Lower lobe of right lung (tissue), 2 donors: ENCODE measurements at regions not wholly inside any gene's neighbourhood (a gene's known extent, or its start where the extent isn't known, plus 50 kb on each side); places are given as distances from the start of the nearest gene placed in this dataset.
"Not testable (repeated sequence)": the region's sequence is repeated elsewhere in the genome, so short reads cannot be mapped to it uniquely, and the experiment has no call there.

ENCODE experiments used
- ATAC-seq, 2 donors: fragments of 200-7000 bp; cut with Tn5 transposase; one replicate each; pipeline ENCODE4 v1.9.1; 2020 to 2022; ENCODE audit warnings: mild to moderate bottlenecking in 2 of 2, moderate library complexity in 2 of 2
- DNase-seq: peaks from one replicate; pipeline ENCODE4 v3.0.0-alpha.2; 2020
- H3K27ac ChIP-seq: fragments of 200-600 bp; one replicate; pipeline ENCODE4 v1.8.0; 2022
- H3K27me3 ChIP-seq: fragments of 200-600 bp; one replicate; pipeline ENCODE4 v1.8.0; 2022; ENCODE audit warnings: low read depth
- H3K36me3 ChIP-seq: fragments of 200-600 bp; one replicate; pipeline ENCODE4 v1.8.0; 2022; ENCODE audit warnings: mild to moderate bottlenecking
- H3K4me1 ChIP-seq: fragments of 200-600 bp; one replicate; pipeline ENCODE4 v1.8.0; 2022
- H3K4me3 ChIP-seq: fragments of 200-600 bp; one replicate; pipeline ENCODE4 v1.8.0; 2022; ENCODE audit warnings: mild to moderate bottlenecking
- H3K9me3 ChIP-seq: fragments of 200-600 bp; one replicate; pipeline ENCODE4 v1.8.0; 2022
- intact Hi-C: fragments of 100-400 bp; cut with DNase I; formaldehyde crosslinking; loops from one replicate; pipeline ENCODE4 v1.11.0; 2022
- TF ChIP-seq, protein P1 (sequence below): fragments of 200-600 bp; IDR thresholded peaks from one replicate; pipeline ENCODE4 v1.8.0; 2022; ENCODE audit warnings: antibody characterized with exemption, mild to moderate bottlenecking
- donor health status: DM: no; HTN: yes; CAD: no; lungs with severe emphysema.

- no peak overlapping the region for H3K27ac ChIP-seq
- TF ChIP-seq, protein P1, sequence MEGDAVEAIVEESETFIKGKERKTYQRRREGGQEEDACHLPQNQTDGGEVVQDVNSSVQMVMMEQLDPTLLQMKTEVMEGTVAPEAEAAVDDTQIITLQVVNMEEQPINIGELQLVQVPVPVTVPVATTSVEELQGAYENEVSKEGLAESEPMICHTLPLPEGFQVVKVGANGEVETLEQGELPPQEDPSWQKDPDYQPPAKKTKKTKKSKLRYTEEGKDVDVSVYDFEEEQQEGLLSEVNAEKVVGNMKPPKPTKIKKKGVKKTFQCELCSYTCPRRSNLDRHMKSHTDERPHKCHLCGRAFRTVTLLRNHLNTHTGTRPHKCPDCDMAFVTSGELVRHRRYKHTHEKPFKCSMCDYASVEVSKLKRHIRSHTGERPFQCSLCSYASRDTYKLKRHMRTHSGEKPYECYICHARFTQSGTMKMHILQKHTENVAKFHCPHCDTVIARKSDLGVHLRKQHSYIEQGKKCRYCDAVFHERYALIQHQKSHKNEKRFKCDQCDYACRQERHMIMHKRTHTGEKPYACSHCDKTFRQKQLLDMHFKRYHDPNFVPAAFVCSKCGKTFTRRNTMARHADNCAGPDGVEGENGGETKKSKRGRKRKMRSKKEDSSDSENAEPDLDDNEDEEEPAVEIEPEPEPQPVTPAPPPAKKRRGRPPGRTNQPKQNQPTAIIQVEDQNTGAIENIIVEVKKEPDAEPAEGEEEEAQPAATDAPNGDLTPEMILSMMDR: no peak
- H3K4me1 ChIP-seq: no peaks in the 10 kb centered on the region
- H3K9me3 ChIP-seq: no peaks in the 10 kb centered on the region
- H3K36me3 ChIP-seq: no peaks in the 10 kb centered on the region
- DNase-seq: no peak
- H3K4me3 ChIP-seq: no peak overlapping the region
- no peaks in the 10 kb centered on the region for H3K27me3 ChIP-seq
- ATAC-seq: no peak
- intact Hi-C loops: no loop called here
These were observed 110.4 kb upstream of the EXOC2 start for GRCh38 chr6:803191-803977.

DNA sequence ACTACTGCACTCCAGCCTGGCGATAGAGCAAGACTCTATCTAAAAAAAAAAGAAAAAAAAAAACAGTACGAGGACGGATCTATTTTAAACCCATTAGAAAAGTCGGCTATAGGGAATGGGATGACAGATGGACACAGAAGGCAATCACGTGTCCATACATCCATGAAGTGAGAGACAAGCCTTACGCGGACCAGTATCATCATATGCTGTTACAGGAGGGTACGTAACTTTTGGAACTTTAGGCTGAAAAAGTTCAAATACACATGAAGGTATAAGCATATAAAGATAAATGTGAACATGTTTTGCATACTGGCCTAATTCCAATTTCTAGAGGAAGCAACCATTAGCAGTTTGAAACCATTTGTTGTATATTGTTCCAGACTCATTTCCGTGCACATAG lies 109.8 kb upstream of the EXOC2 start:
- Histone ChIP-seq H3K27ac (no peak overlapping the region), H3K4me3 (no peak overlapping the region), H3K27me3 (no peaks in the 10 kb centered on the region), H3K9me3 (no peaks in the 10 kb centered on the region), H3K36me3 (no peaks in the 10 kb centered on the region), H3K4me1 (no peaks in the 10 kb centered on the region)
- DNase-seq: no peak
- TF ChIP-seq, protein P1: no peak
- intact Hi-C loops: no loop called here
- ATAC-seq: no peak

- H3K27me3 ChIP-seq, DNase-seq, intact Hi-C loops, H3K4me3 ChIP-seq, H3K9me3 ChIP-seq, H3K4me1 ChIP-seq, H3K36me3 ChIP-seq, H3K27ac ChIP-seq, ATAC-seq: not testable (repeated sequence)
These were observed 109.3 kb upstream of the EXOC2 start for GRCh38 chr6:802223-802622.

GRCh38 chr6:799769-800168 lies 106.8 kb upstream of the EXOC2 start:
- Histone ChIP-seq H3K27ac (no peak overlapping the region), H3K4me3 (no peak overlapping the region), H3K36me3 (no peaks in the 10 kb centered on the region), H3K4me1 (no peaks in the 10 kb centered on the region), H3K27me3 (no peaks in the 10 kb centered on the region), H3K9me3 (no peaks in the 10 kb centered on the region)
- intact Hi-C loops: no loop called here
- ATAC-seq (no peak), DNase-seq (no peak)
- TF ChIP-seq, protein P1: no peak

DNA sequence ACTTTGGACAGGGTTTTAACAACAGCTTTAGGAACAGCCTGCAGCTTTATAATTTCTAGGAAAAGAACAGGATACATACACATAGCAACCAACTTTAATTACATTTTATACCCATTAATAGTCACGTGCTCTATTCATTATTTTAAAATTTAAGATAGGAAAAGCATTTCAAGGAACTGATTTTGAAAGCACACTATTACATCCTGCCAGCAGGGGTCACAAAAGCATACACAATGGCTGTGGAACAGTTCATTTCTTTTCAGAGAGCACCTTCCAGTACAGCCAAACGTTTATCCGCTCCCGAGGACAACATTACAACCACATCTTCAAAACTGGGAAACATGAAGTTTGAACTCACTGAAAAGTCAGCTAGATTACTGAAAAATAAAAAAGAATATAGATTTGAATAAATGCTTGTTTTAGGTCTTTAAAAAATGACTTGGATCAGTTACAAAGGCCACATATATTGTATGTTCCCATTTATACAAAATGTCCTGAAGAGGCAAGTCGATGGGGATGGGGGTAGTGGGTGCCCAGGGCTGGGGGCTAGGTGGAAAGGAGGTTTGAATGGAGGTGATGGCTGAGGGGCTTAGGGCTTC lies 104.6 kb upstream of the EXOC2 start:
- intact Hi-C loops: no loop called here
- DNase-seq: no peak

More for the DNA sequence above, 104.6 kb upstream of the EXOC2 start:
- Histone ChIP-seq H3K4me3 (no peak overlapping the region), H3K27ac (no peak overlapping the region), H3K4me1 (no peaks in the 10 kb centered on the region), H3K36me3 (no peaks in the 10 kb centered on the region), H3K9me3 (no peaks in the 10 kb centered on the region), H3K27me3 (no peaks in the 10 kb centered on the region)
- TF ChIP-seq, protein P1: peak; percentile 83
- peak; percentile 64 to 73 for ATAC-seq
